ENCODE measurements at regions not wholly inside any gene's neighbourhood (a gene's known extent, or its start where the extent isn't known, plus 50 kb on each side); places are given as distances from the start of the nearest gene placed in this dataset.

- TF ChIP-seq ZBTB33 (IDR thresholded peaks at IDR 0.05) (no peak), HNF4G (IDR thresholded peaks at IDR 0.05) (no peak), HNF4A (conservative IDR thresholded peaks at IDR 0.05) (no peak), RAD21 (IDR thresholded peaks at IDR 0.05) (no peak)
These were observed 397.1 kb upstream of the DCN start (continued) for GRCh38 chr12:91579516-91580263.

- Histone ChIP-seq H3K9me3 (ENCODE audit: control insufficient read depth in 4 of 4, low read length in 3 of 4) (no peaks in the 10 kb centered on the region), H3K36me3 (ENCODE audit: control insufficient read depth in 4 of 4, insufficient read depth in 3 of 4, low read depth in 1 of 4, low read length in 3 of 4) (no peaks in the 10 kb centered on the region), H3K4me1 (ENCODE audit: control insufficient read depth in 4 of 4, insufficient read depth in 4 of 4, low read length in 3 of 4) (no peaks in the 10 kb centered on the region), H3K4me3 (ENCODE audit: low read depth in 1 of 3, low read length in 3 of 3) (peak overlapping the region in 2 of 3 donors; percentile 50 to 62), H3K27me3 (ENCODE audit: control insufficient read depth in 4 of 4, insufficient read depth in 4 of 4, low read length in 3 of 4) (no peaks in the 10 kb centered on the region), H3K27ac (ENCODE audit: low read depth in 1 of 2, low read length in 2 of 2) (no peak overlapping the region), H3K9ac (ENCODE audit: low read depth in 1 of 2, low read length in 2 of 2) (peak overlapping the region; percentile 56 to 75)
- DNase-seq (ENCODE audit: low spot score) = no peak
- TF ChIP-seq JUND (IDR thresholded peaks at IDR 0.05) (no peak), YY1 (IDR thresholded peaks at IDR 0.05) (peak; percentile 14), REST (IDR thresholded peaks at IDR 0.05) (no peak), EGR1 (IDR thresholded peaks at IDR 0.05; ENCODE audit: low read depth in 2 of 2) (no peak), MAX (IDR thresholded peaks at IDR 0.05) (no peak), ZBTB33 (IDR thresholded peaks at IDR 0.05) (no peak), RAD21 (IDR thresholded peaks at IDR 0.05) (peak; percentile 83), CTCF (IDR thresholded peaks at IDR 0.05; ENCODE audit: low read depth, low read length, missing input control) (peak; percentile 53), HNF4G (IDR thresholded peaks at IDR 0.05) (no peak), HNF4A (conservative IDR thresholded peaks at IDR 0.05) (no peak)
- 13% methylated on average over 7 of the region's 7 CpGs for WGBS
These were observed 395.2 kb upstream of the DCN start for GRCh38 chr12:91577586-91578539.

Data from liver (tissue), 8 donors.